ENCODE measurements at regions not wholly inside any gene's neighbourhood (a gene's known extent, or its start where the extent isn't known, plus 50 kb on each side); places are given as distances from the start of the nearest gene placed in this dataset.

GRCh38 chr5:39608024-39608423 lies 183.2 kb upstream of the DAB2 start:
- no peak overlapping the region for H3K9ac ChIP-seq (ENCODE audit: insufficient read depth in 1 of 2, low read length in 2 of 2)
- H3K4me3 ChIP-seq, result no peak overlapping the region
- 69 to 75% methylated on average over 5 of the region's 5 CpGs for WGBS, 2 donors
- no peaks in the 10 kb centered on the region for H3K36me3 ChIP-seq (ENCODE audit: control insufficient read depth in 4 of 4, insufficient read depth in 4 of 4, low read length in 4 of 4)
- no peak for TF ChIP-seq CTCF (IDR thresholded peaks at IDR 0.05; ENCODE audit: control extremely low read depth, extremely low read depth)
- no peaks in the 10 kb centered on the region for H3K9me3 ChIP-seq (ENCODE audit: control insufficient read depth in 4 of 4, insufficient read depth in 3 of 4, low read length in 3 of 4)
- peaks cover 0 to 3% (median 0%) of the 10 kb centered on the region in 5 donors for H3K4me1 ChIP-seq (ENCODE audit: control insufficient read depth in 5 of 5, insufficient read depth in 5 of 5, low read length in 5 of 5)
- peak in 2 of 3 donors; percentile 26 to 72 for DNase-seq
- H3K27ac ChIP-seq (ENCODE audit: low read depth in 1 of 2, low read length in 1 of 2), result no peak overlapping the region
- H3K27me3 ChIP-seq (ENCODE audit: control insufficient read depth in 3 of 3, insufficient read depth in 3 of 3, low read length in 2 of 3), result no peaks in the 10 kb centered on the region
- ATAC-seq (ENCODE audit: insufficient read depth, low FRiP score), result no peak

- Histone ChIP-seq H3K9ac (ENCODE audit: insufficient read depth in 1 of 2, low read length in 2 of 2) (no peak overlapping the region), H3K36me3 (ENCODE audit: control insufficient read depth in 4 of 4, insufficient read depth in 4 of 4, low read length in 4 of 4) (no peaks in the 10 kb centered on the region), H3K27me3 (ENCODE audit: control insufficient read depth in 3 of 3, insufficient read depth in 3 of 3, low read length in 2 of 3) (no peaks in the 10 kb centered on the region), H3K27ac (ENCODE audit: low read depth in 1 of 2, low read length in 1 of 2) (no peak overlapping the region), H3K4me1 (ENCODE audit: control insufficient read depth in 5 of 5, insufficient read depth in 5 of 5, low read length in 5 of 5) (peaks cover 0 to 3% (median 0%) of the 10 kb centered on the region in 5 donors), H3K9me3 (ENCODE audit: control insufficient read depth in 4 of 4, insufficient read depth in 3 of 4, low read length in 3 of 4) (no peaks in the 10 kb centered on the region), H3K4me3 (no peak overlapping the region)
- TF ChIP-seq CTCF (IDR thresholded peaks at IDR 0.05; ENCODE audit: control extremely low read depth, extremely low read depth), result no peak
- 90 to 93% methylated on average over 2 of the region's 2 CpGs for WGBS, 2 donors
- ATAC-seq (ENCODE audit: insufficient read depth, low FRiP score) (no peak), DNase-seq (no peak)
Observed at GRCh38 chr5:39606591-39606990, 181.8 kb upstream of the DAB2 start.

- TF ChIP-seq CTCF (IDR thresholded peaks at IDR 0.05; ENCODE audit: control extremely low read depth, extremely low read depth), result no peak
- 79 to 81% methylated on average over 5 of the region's 5 CpGs for WGBS, 2 donors
- Histone ChIP-seq H3K9ac (ENCODE audit: insufficient read depth in 1 of 2, low read length in 2 of 2) (no peak overlapping the region), H3K9me3 (ENCODE audit: control insufficient read depth in 4 of 4, insufficient read depth in 3 of 4, low read length in 3 of 4) (no peaks in the 10 kb centered on the region), H3K4me3 (no peak overlapping the region), H3K36me3 (ENCODE audit: control insufficient read depth in 4 of 4, insufficient read depth in 4 of 4, low read length in 4 of 4) (no peaks in the 10 kb centered on the region), H3K4me1 (ENCODE audit: control insufficient read depth in 5 of 5, insufficient read depth in 5 of 5, low read length in 5 of 5) (peaks cover 0 to 3% (median 0%) of the 10 kb centered on the region in 5 donors), H3K27ac (ENCODE audit: low read depth in 1 of 2, low read length in 1 of 2) (no peak overlapping the region), H3K27me3 (ENCODE audit: control insufficient read depth in 3 of 3, insufficient read depth in 3 of 3, low read length in 2 of 3) (no peaks in the 10 kb centered on the region)
- DNase-seq (peak in 1 of 3 donors; percentile 16), ATAC-seq (ENCODE audit: insufficient read depth, low FRiP score) (no peak)
Observed at GRCh38 chr5:39605588-39606575, 181.1 kb upstream of the DAB2 start.
